ENCODE measurements at regions not wholly inside any gene's neighbourhood (a gene's known extent, or its start where the extent isn't known, plus 50 kb on each side); places are given as distances from the start of the nearest gene placed in this dataset.

DNA sequence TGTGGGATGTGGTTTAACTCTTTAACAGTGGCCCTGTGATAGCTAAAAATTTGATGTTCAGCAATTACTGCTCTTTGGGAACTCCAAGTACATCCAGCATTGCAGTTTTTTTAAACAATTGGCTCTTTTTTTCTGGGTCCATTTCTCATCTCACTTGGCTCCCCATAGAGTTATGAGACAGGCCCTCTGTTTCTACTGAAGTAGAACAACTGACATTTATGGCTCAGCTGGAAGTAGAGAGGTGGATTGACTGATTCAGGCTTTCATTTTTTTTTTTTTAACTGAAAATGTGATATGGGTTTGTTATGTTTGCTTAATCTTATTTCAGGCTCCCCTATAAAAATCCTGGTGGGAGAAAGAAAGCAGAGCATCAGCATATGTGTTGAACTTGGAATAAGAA is 96.6 kb upstream of the CD180 start (continued):
- TF ChIP-seq, protein P1, sequence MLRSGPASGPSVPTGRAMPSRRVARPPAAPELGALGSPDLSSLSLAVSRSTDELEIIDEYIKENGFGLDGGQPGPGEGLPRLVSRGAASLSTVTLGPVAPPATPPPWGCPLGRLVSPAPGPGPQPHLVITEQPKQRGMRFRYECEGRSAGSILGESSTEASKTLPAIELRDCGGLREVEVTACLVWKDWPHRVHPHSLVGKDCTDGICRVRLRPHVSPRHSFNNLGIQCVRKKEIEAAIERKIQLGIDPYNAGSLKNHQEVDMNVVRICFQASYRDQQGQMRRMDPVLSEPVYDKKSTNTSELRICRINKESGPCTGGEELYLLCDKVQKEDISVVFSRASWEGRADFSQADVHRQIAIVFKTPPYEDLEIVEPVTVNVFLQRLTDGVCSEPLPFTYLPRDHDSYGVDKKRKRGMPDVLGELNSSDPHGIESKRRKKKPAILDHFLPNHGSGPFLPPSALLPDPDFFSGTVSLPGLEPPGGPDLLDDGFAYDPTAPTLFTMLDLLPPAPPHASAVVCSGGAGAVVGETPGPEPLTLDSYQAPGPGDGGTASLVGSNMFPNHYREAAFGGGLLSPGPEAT (IDR thresholded peaks at IDR 0.05; ENCODE audit: low read depth), result no peak
- TF ChIP-seq FOXK2 (IDR thresholded peaks at IDR 0.05) (no peak), IKZF1 (conservative IDR thresholded peaks at IDR 0.05) (no peak), TCF7 (IDR thresholded peaks at IDR 0.05; ENCODE audit: borderline replicate concordance) (no peak), HDAC2 (IDR thresholded peaks at IDR 0.05) (no peak), BACH1 (IDR thresholded peaks at IDR 0.05; ENCODE audit: borderline replicate concordance) (no peak)
- TF ChIP-seq, protein P2, sequence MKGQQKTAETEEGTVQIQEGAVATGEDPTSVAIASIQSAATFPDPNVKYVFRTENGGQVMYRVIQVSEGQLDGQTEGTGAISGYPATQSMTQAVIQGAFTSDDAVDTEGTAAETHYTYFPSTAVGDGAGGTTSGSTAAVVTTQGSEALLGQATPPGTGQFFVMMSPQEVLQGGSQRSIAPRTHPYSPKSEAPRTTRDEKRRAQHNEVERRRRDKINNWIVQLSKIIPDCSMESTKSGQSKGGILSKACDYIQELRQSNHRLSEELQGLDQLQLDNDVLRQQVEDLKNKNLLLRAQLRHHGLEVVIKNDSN (IDR thresholded peaks at IDR 0.05; ENCODE audit: borderline replicate concordance, extremely low read length, insufficient read depth, low read depth, low read length), result no peak

DNA sequence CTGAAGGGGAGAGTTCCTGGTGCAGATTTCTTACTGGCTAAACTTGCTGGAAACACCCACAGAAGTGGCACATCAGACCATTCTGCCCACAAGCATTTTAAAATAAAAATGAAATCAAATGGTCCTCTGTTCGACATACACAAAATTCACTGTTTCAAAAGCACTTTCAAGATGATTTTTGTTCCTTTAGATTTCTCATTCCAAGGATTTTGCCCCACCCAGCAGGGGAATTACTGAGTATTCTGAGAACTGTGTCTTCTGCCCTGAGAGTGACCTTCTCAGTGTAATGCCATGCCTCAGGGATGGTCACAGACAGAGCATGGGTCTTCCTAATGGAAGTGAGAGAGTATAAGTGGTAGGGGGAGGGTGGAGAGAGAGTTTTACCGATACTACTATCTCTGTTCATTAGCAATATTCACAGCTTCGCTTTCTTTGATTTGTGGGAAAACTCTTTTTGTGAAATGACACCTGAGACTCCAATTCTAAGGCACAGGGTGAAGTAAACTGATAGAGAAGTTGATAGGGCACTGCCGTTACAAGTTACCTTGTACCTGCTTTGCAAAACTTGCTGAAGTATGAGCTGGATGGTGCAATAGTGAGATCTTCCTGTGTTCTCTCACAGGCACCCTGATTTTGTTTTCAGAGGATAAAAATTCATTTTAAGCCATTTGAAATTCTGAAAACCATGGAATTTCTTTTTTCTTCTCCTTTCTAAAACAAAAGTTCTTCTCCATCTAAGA is 95.8 kb upstream of the CD180 start:
- FAIRE-seq, result no peak
- Histone ChIP-seq H3K36me3 (ENCODE audit: control insufficient read depth in 2 of 2, insufficient read depth in 2 of 2, low read length in 1 of 2) (no peaks in the 10 kb centered on the region), H3K4me3 (no peak overlapping the region), H3K27ac (ENCODE audit: control insufficient read depth, insufficient read depth) (no peak overlapping the region), H2AFZ (ENCODE audit: control insufficient read depth, low read depth, low read length) (no peak overlapping the region), H3K79me2 (ENCODE audit: control insufficient read depth, insufficient read depth, low read length) (no peaks in the 10 kb centered on the region), H3K4me2 (ENCODE audit: control insufficient read depth, insufficient read depth) (no peak overlapping the region), H3K9ac (ENCODE audit: control insufficient read depth, insufficient read depth, low read length) (no peak overlapping the region), H3K27me3 (replicated peaks in 1 of 2; ENCODE audit: control insufficient read depth in 2 of 2, insufficient read depth in 2 of 2, low read length in 1 of 2) (no peaks in the 10 kb centered on the region), H4K20me1 (ENCODE audit: control insufficient read depth, insufficient read depth) (no peaks in the 10 kb centered on the region), H3K9me3 (replicated peaks; ENCODE audit: control insufficient read depth, insufficient read depth, low read length) (no peaks in the 10 kb centered on the region), H3K4me1 (ENCODE audit: control insufficient read depth, insufficient read depth, low read length) (no peaks in the 10 kb centered on the region)
- BruUV-seq (replicated peaks), result no TSS peak
- ChIA-PET POLR2A (no interaction called here), SMC1A (ENCODE audit: uncharacterized antibody, unreplicated experiment) (interaction anchor here (1.1 kb wide), 1 partner anchor 16 kb away, joined by 3 read pairs; no protein-coding TSS in a partner anchor), RAD21 (ENCODE audit: unreplicated experiment) (no interaction called here), CTCF (no interaction called here)
- intact Hi-C loops (cut with micrococcal nuclease; ENCODE audit: unreplicated experiment) (no loop called here), in situ Hi-C loops (cut with MboI) (no loop called here)
- DNase-seq (ENCODE audit: low read depth, low spot score), result no peak
- ATAC-seq, result no peak
- WGBS (ENCODE audit: insufficient coverage, insufficient replicate concordance, low lambda C conversion rate, missing lambda C conversion rate), result 25% methylated on average over 4 of the region's 4 CpGs
- TF ChIP-seq MYB (IDR thresholded peaks at IDR 0.05; ENCODE audit: borderline replicate concordance, low read depth, low read length) (no peak), ZZZ3 (IDR thresholded peaks at IDR 0.05; ENCODE audit: control insufficient read depth, insufficient read length, low read depth) (no peak), BRCA1 (IDR thresholded peaks at IDR 0.05; ENCODE audit: low read depth, low read length) (no peak), CEBPB (IDR thresholded peaks at IDR 0.05; ENCODE audit: borderline replicate concordance in 1 of 2, low read depth in 2 of 2, low read length in 2 of 2) (no peak), WRNIP1 (IDR thresholded peaks at IDR 0.05; ENCODE audit: borderline replicate concordance, low read depth, low read length) (no peak), LARP7 (IDR thresholded peaks at IDR 0.05) (no peak), KLF5 (IDR thresholded peaks at IDR 0.05; ENCODE audit: partially characterized antibody) (no peak)
- TF ChIP-seq, protein P3, sequence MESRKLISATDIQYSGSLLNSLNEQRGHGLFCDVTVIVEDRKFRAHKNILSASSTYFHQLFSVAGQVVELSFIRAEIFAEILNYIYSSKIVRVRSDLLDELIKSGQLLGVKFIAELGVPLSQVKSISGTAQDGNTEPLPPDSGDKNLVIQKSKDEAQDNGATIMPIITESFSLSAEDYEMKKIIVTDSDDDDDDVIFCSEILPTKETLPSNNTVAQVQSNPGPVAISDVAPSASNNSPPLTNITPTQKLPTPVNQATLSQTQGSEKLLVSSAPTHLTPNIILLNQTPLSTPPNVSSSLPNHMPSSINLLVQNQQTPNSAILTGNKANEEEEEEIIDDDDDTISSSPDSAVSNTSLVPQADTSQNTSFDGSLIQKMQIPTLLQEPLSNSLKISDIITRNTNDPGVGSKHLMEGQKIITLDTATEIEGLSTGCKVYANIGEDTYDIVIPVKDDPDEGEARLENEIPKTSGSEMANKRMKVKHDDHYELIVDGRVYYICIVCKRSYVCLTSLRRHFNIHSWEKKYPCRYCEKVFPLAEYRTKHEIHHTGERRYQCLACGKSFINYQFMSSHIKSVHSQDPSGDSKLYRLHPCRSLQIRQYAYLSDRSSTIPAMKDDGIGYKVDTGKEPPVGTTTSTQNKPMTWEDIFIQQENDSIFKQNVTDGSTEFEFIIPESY (IDR thresholded peaks at IDR 0.05), result no peak
- TF ChIP-seq, protein P4, sequence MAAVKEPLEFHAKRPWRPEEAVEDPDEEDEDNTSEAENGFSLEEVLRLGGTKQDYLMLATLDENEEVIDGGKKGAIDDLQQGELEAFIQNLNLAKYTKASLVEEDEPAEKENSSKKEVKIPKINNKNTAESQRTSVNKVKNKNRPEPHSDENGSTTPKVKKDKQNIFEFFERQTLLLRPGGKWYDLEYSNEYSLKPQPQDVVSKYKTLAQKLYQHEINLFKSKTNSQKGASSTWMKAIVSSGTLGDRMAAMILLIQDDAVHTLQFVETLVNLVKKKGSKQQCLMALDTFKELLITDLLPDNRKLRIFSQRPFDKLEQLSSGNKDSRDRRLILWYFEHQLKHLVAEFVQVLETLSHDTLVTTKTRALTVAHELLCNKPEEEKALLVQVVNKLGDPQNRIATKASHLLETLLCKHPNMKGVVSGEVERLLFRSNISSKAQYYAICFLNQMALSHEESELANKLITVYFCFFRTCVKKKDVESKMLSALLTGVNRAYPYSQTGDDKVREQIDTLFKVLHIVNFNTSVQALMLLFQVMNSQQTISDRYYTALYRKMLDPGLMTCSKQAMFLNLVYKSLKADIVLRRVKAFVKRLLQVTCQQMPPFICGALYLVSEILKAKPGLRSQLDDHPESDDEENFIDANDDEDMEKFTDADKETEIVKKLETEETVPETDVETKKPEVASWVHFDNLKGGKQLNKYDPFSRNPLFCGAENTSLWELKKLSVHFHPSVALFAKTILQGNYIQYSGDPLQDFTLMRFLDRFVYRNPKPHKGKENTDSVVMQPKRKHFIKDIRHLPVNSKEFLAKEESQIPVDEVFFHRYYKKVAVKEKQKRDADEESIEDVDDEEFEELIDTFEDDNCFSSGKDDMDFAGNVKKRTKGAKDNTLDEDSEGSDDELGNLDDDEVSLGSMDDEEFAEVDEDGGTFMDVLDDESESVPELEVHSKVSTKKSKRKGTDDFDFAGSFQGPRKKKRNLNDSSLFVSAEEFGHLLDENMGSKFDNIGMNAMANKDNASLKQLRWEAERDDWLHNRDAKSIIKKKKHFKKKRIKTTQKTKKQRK (IDR thresholded peaks at IDR 0.05; ENCODE audit: low read depth, low read length), result no peak
